Tibial nerve (tissue), 4 donors: ENCODE measurements at regions not wholly inside any gene's neighbourhood (a gene's known extent, or its start where the extent isn't known, plus 50 kb on each side); places are given as distances from the start of the nearest gene placed in this dataset.

Experiments used
- EP300 ChIP-seq, 2 donors: sonication (generic); formaldehyde crosslinking; IDR thresholded peaks; one replicate each; pipeline ENCODE4 v1.6.1; 2017; ENCODE audit warnings: antibody characterized with exemption in 2 of 2, mild to moderate bottlenecking in 1 of 2
- POLR2A ChIP-seq, 2 donors: fragments of 450-650 bp; IDR thresholded peaks; one replicate each; pipeline ENCODE4 v1.6.1; 2017; ENCODE audit warnings: antibody characterized with exemption in 2 of 2, mild to moderate bottlenecking in 2 of 2, moderate library complexity in 2 of 2
- TF ChIP-seq, protein P1 (sequence below), 5 experiments: fragments of 200-600 bp in 3 of 5; fragments of 450-650 bp in 2 of 5; sonication (generic) in 3 of 5; IDR thresholded peaks; one replicate each; pipeline ENCODE4 v1.5.1; 2016 to 2019; ENCODE audit warnings: antibody characterized with exemption in 5 of 5, mild to moderate bottlenecking in 3 of 5, moderate library complexity in 2 of 5

DNA sequence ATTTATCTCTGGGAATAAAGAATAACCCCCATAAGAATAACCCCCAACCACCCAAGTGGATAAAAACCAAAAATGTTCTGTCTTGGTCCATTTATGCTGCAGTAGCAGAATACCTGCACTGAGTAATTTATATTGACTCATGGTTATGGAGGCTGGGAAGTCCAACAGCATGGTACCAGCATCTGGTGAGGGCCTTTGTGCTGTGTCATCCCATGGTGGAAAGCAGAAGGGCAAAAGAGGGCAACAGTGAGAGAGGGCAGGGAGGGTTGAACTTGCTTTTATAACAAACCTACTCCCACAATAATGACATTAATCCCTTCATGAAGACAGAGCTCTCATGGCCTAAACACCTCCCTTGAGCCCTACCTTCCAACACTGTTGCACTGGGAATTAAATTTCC, 133.7 kb downstream of the ERMARD start:
- TF ChIP-seq, protein P1, sequence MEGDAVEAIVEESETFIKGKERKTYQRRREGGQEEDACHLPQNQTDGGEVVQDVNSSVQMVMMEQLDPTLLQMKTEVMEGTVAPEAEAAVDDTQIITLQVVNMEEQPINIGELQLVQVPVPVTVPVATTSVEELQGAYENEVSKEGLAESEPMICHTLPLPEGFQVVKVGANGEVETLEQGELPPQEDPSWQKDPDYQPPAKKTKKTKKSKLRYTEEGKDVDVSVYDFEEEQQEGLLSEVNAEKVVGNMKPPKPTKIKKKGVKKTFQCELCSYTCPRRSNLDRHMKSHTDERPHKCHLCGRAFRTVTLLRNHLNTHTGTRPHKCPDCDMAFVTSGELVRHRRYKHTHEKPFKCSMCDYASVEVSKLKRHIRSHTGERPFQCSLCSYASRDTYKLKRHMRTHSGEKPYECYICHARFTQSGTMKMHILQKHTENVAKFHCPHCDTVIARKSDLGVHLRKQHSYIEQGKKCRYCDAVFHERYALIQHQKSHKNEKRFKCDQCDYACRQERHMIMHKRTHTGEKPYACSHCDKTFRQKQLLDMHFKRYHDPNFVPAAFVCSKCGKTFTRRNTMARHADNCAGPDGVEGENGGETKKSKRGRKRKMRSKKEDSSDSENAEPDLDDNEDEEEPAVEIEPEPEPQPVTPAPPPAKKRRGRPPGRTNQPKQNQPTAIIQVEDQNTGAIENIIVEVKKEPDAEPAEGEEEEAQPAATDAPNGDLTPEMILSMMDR (IDR thresholded peaks at IDR 0.05) = no peak
- TF ChIP-seq POLR2A (IDR thresholded peaks at IDR 0.05) (no peak), EP300 (IDR thresholded peaks at IDR 0.05) (no peak)
